Activated CD4-positive, alpha-beta T cell treated with anti-CD3 and anti-CD28 coated beads, Interleukin-10, Interleukin-2, amounts not matched to agents 100 ng/mL and 50 ng/mL, durations not matched to agents 16 hours and 8 hours (primary cell): ENCODE measurements at regions not wholly inside any gene's neighbourhood (a gene's known extent, or its start where the extent isn't known, plus 50 kb on each side); places are given as distances from the start of the nearest gene placed in this dataset.

Experiments used
- DNase-seq: peaks from one replicate; pipeline ENCODE4 v3.0.0-alpha.2; 2020

- no peak for DNase-seq
Observed at GRCh38 chr3:167892205-167892604, 156.7 kb downstream of the SERPINI1 start.

GRCh38 chr3:167887096-167887495 lies 151.6 kb downstream of the SERPINI1 start:
- no peak for DNase-seq

- no peak for DNase-seq
Observed at GRCh38 chr3:167886690-167887089, 151.2 kb downstream of the SERPINI1 start.

DNA sequence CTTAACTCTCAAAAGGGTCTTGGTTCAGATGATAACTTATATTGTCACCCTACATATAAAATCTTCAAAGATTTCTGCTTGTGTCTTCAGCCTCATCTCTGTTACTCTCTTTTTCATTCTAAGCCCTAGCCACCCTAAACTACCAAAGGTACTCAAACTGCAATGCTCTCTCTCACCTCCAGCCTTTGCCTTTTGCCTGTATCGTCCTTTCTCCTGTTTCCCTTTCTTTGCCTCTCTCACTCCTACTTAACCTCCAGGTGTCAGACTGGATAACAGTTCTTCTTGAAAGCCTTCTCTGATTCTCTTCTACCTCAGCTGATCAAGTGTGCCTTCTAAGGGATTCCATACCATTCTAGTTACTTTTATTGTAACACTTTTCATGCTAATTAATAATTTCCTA lies 149.8 kb downstream of the SERPINI1 start:
- DNase-seq: no peak

DNA sequence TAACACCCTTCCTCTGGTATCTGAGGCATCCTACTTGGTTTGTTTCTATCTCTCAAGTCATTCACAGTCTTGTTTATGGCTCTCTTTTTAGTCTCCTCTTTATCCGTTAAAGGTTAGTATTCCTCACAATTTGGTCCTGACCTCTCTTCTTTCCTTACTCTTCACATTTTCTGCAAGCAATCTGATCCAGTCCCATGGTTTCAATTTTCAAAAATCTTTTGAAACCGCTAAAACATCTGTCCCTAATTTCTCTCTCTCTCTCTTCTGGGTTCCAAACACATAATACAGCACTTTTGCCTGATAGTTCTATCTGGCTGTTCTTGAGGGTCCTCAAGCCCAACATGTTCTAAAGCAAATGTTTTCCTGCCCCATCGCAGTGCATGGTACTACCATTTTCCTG lies 149.0 kb downstream of the SERPINI1 start:
- no peak for DNase-seq

- no peak for DNase-seq
Observed at GRCh38 chr3:167883452-167883851, 147.9 kb downstream of the SERPINI1 start.

- DNase-seq: peak; percentile 40
Observed at GRCh38 chr3:167882057-167882667, 146.6 kb downstream of the SERPINI1 start.

DNA sequence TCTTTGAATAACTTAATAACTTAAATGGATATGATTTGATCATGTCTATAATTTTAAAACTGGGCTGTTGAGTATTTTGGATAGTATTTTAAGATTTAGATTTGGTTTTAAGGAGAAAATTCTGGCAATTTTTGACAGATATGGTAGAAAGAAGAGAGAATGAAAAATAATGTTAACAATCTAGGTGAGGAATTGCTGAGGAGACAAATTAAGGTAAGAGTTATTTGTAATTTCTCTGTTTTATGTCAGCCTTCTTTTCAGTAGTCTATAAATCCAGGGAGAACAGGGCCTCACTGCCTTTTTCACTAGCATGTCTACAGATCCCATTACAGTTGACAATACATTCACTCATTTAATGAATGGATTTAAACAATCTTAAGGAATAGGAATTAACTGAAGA lies 144.7 kb downstream of the SERPINI1 start:
- no peak for DNase-seq

DNA sequence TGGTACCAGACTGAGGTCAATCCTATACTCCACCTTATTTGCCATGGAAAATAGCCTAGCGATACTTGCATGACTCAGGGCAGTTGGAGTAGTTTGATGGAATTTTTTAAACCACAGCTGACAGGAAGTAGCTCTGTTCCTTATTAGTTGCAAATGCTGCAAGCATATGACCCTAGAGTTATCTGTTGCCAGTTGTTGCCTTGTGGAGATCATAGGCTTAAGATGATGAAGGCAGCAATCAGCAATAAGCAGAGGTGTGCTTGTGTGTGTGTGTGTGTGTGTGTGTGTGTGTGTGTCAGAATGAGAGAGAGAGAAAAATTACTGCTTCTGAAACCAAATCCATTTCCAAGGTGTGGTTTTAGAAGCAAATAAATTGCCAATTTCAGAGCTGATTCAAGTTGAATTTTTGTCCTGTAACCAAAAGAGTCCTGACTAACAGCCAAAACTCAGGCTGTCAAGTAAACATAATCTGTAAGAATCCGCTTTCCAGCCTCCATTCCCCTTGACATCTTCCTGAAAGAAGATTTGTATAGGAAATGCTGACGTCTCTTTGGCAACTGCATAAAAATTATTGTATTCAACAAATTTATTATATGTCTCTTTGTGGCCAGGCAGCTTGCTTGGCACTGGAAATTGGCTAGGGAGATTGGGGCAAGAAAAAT lies 141.2 kb downstream of the SERPINI1 start:
- no peak for DNase-seq
